GM23248 (cell line): ENCODE measurements at regions not wholly inside any gene's neighbourhood (a gene's known extent, or its start where the extent isn't known, plus 50 kb on each side); places are given as distances from the start of the nearest gene placed in this dataset.

Experiments
- EZH2 ChIP-seq: fragments of 200-600 bp; sonication (generic); IDR thresholded peaks from 2 replicates; pipeline ENCODE4 v1.6.1; 2018; ENCODE audit warnings: antibody characterized with exemption, mild to moderate bottlenecking; ENCODE audit not compliant: insufficient read depth, poor library complexity, severe bottlenecking
- EZH2phosphoT487 ChIP-seq: fragments of 200-600 bp; sonication (generic); IDR thresholded peaks from 2 replicates; pipeline ENCODE4 v1.6.1; 2018; ENCODE audit warnings: antibody characterized with exemption, moderate library complexity, mild to moderate bottlenecking, low read depth; ENCODE audit not compliant: insufficient read depth

GRCh38 chr6:147947521-147947920 lies 395.1 kb upstream of the SASH1 start:
- TF ChIP-seq EZH2phosphoT487 (no peak), EZH2 (no peak)
